HEK293 (cell line): ENCODE measurements at regions not wholly inside any gene's neighbourhood (a gene's known extent, or its start where the extent isn't known, plus 50 kb on each side); places are given as distances from the start of the nearest gene placed in this dataset.

Experiments used
- HOXD13 ChIP-seq: sonication (generic); formaldehyde crosslinking; IDR thresholded peaks from 2 replicates; pipeline ENCODE4 v1.8.0; 2022; ENCODE audit warnings: missing genetic modification reagents, borderline replicate concordance
- PRDM1 ChIP-seq: fragments of 450-650 bp; formaldehyde crosslinking; IDR thresholded peaks from 2 replicates; pipeline ENCODE4; 2016; ENCODE audit warnings: missing biosample characterization, missing genetic modification characterization
- TCF7L2 ChIP-seq: IDR thresholded peaks from 2 replicates; pipeline ENCODE4 v1.6.1; 2011; ENCODE audit warnings: low read depth, mild to moderate bottlenecking, inconsistent platforms, low read length, moderate library complexity, borderline replicate concordance
- YY1 ChIP-seq: fragments of 450-650 bp; formaldehyde crosslinking; IDR thresholded peaks from 2 replicates; pipeline ENCODE4 v1.5.1; 2018; ENCODE audit warnings: missing biosample characterization, missing genetic modification characterization
- ZBTB20 ChIP-seq: fragments of 450-650 bp; formaldehyde crosslinking; IDR thresholded peaks from 2 replicates; pipeline ENCODE4 v1.5.1; 2016; ENCODE audit warnings: missing biosample characterization, missing genetic modification characterization
- ZFP37 ChIP-seq: fragments of 450-650 bp; formaldehyde crosslinking; IDR thresholded peaks from 2 replicates; pipeline ENCODE4 v1.5.1; 2016; ENCODE audit warnings: missing biosample characterization, missing genetic modification characterization
- ZNF10 ChIP-seq: fragments of 450-650 bp; formaldehyde crosslinking; IDR thresholded peaks from 2 replicates; pipeline ENCODE4 v1.5.1; 2017; ENCODE audit warnings: missing biosample characterization, missing genetic modification characterization
- ZNF140 ChIP-seq: fragments of 450-650 bp; formaldehyde crosslinking; IDR thresholded peaks from 2 replicates; pipeline ENCODE4 v1.5.1; 2016; ENCODE audit warnings: missing biosample characterization, missing genetic modification characterization
- ZNF175 ChIP-seq: fragments of 450-650 bp; formaldehyde crosslinking; IDR thresholded peaks from 2 replicates; pipeline ENCODE4 v1.5.1; 2016; ENCODE audit warnings: missing biosample characterization, missing genetic modification characterization
- ZNF184 ChIP-seq: fragments of 450-650 bp; IDR thresholded peaks from 2 replicates; pipeline ENCODE4 v1.5.1; 2018; ENCODE audit warnings: missing biosample characterization, mild to moderate bottlenecking, missing genetic modification characterization
- ZNF324 ChIP-seq: fragments of 450-650 bp; formaldehyde crosslinking; IDR thresholded peaks from 2 replicates; pipeline ENCODE4 v1.5.1; 2016; ENCODE audit warnings: missing biosample characterization, missing genetic modification characterization
- ZNF558 ChIP-seq: fragments of 450-650 bp; formaldehyde crosslinking; IDR thresholded peaks from 2 replicates; pipeline ENCODE4 v1.5.1; 2016; ENCODE audit warnings: missing biosample characterization, missing genetic modification characterization
- TF ChIP-seq, protein P1 (sequence below): fragments of 450-650 bp; formaldehyde crosslinking; IDR thresholded peaks from 2 replicates; pipeline ENCODE4 v1.5.1; 2016; ENCODE audit warnings: missing biosample characterization, missing genetic modification characterization

- TF ChIP-seq TCF7L2 (no peak), ZFP37 (tag by site-specific recombination) (no peak), ZNF324 (tag by site-specific recombination) (no peak), ZNF558 (tag by site-specific recombination) (no peak), ZNF140 (no peak), ZNF10 (tag by site-specific recombination) (no peak), YY1 (tag by site-specific recombination) (no peak), HOXD13 (CRISPR knock-in tag) (no peak), ZBTB20 (no peak), PRDM1 (no peak), ZNF175 (tag by site-specific recombination) (no peak), ZNF184 (tag by site-specific recombination) (no peak)
- TF ChIP-seq, protein P1, sequence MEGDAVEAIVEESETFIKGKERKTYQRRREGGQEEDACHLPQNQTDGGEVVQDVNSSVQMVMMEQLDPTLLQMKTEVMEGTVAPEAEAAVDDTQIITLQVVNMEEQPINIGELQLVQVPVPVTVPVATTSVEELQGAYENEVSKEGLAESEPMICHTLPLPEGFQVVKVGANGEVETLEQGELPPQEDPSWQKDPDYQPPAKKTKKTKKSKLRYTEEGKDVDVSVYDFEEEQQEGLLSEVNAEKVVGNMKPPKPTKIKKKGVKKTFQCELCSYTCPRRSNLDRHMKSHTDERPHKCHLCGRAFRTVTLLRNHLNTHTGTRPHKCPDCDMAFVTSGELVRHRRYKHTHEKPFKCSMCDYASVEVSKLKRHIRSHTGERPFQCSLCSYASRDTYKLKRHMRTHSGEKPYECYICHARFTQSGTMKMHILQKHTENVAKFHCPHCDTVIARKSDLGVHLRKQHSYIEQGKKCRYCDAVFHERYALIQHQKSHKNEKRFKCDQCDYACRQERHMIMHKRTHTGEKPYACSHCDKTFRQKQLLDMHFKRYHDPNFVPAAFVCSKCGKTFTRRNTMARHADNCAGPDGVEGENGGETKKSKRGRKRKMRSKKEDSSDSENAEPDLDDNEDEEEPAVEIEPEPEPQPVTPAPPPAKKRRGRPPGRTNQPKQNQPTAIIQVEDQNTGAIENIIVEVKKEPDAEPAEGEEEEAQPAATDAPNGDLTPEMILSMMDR (tag by site-specific recombination): no peak
Observed at GRCh38 chr2:41197781-41198180, 745.9 kb upstream of the SLC8A1 start.
